ENCODE measurements at regions not wholly inside any gene's neighbourhood (a gene's known extent, or its start where the extent isn't known, plus 50 kb on each side); places are given as distances from the start of the nearest gene placed in this dataset.

DNA sequence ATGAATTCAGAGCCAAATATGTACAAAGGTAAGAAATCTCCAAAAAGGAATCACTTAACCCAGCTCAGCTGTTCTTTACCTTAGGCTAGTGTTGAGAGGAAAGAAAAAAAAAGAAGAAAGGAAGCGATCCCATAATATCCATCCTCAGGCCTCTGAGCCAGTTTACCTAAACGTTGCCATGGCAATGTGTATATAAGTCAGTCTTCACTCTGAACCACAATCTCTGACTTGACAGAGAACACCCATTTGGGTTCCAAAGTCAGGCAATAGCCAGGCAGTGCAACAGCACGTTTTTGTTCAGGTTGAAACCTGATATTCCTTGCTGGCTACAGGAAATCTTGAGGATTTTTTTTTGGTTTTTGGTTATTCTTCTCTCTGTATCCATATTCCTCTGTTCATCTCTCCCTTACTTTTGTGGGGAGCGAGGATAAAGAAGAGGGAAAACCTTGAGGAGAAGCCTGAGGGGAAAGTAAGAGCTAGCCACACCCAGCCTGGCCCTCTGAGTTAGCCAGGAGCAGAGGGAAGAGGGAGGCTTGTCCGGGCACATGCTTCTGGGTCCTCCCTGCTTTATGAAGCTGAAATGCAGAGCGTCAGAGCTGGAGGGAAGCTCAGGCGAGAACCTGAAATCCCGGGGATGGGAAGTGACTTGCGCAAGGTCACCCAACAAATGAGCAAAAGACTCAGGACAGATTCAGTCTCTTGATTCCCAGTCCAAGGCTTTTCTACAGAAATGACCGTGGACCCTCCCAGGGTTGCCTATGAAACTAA lies 152.7 kb downstream of the SOX9 start:
- 70% methylated on average over 10 of the region's 10 CpGs for WGBS (ENCODE audit: low lambda C conversion rate, missing lambda C conversion rate)
- no peak overlapping the region for H3K4me3 ChIP-seq
- TF ChIP-seq EZH2 (IDR thresholded peaks at IDR 0.05; ENCODE audit: borderline replicate concordance) = no peak
- no peak for TF ChIP-seq EZH2phosphoT487 (IDR thresholded peaks at IDR 0.05; ENCODE audit: low read depth, severe bottlenecking, unreplicated experiment)
- TF ChIP-seq, protein P1, sequence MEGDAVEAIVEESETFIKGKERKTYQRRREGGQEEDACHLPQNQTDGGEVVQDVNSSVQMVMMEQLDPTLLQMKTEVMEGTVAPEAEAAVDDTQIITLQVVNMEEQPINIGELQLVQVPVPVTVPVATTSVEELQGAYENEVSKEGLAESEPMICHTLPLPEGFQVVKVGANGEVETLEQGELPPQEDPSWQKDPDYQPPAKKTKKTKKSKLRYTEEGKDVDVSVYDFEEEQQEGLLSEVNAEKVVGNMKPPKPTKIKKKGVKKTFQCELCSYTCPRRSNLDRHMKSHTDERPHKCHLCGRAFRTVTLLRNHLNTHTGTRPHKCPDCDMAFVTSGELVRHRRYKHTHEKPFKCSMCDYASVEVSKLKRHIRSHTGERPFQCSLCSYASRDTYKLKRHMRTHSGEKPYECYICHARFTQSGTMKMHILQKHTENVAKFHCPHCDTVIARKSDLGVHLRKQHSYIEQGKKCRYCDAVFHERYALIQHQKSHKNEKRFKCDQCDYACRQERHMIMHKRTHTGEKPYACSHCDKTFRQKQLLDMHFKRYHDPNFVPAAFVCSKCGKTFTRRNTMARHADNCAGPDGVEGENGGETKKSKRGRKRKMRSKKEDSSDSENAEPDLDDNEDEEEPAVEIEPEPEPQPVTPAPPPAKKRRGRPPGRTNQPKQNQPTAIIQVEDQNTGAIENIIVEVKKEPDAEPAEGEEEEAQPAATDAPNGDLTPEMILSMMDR (IDR thresholded peaks at IDR 0.05; ENCODE audit: poor library complexity) = no peak
- no peak overlapping the region for H3K4me2 ChIP-seq
- H3K79me2 ChIP-seq = no peaks in the 10 kb centered on the region
- no peak overlapping the region for H2AFZ ChIP-seq
- no peaks in the 10 kb centered on the region for H3K9me2 ChIP-seq (replicated peaks; ENCODE audit: insufficient read depth)
- DNase-seq (ENCODE audit: low spot score) = no peak
- no peaks in the 10 kb centered on the region for H3K9me3 ChIP-seq (ENCODE audit: low read depth)
- no peaks in the 10 kb centered on the region for H3K36me3 ChIP-seq (replicated peaks; ENCODE audit: insufficient read depth, low read depth)
- H4K20me1 ChIP-seq (ENCODE audit: insufficient read depth, poor library complexity, severe bottlenecking) = no peaks in the 10 kb centered on the region
- no peaks in the 10 kb centered on the region for H3K27me3 ChIP-seq
- no peak overlapping the region for H3K27ac ChIP-seq
- H3K4me1 ChIP-seq (ENCODE audit: insufficient read depth) = no peaks in the 10 kb centered on the region

DNA sequence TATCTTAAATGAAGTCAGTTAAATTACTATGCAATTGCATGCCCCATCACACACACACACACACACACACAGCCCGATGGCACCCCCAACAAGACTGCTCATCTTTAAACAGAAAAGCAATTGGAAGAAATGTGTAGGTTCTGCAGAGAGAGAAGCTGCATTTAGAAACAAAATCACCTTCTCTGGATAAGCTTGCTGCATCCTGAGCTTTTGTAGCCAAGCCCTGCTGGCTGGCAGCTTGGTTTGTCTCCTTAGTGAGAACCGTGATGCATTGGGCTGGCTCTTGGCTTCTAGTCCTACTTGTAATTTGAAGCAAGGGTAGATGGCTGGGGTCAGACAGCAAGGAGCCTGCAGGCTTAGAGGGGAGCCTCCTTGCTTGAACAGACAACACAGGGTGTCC lies 153.8 kb downstream of the SOX9 start:
- H4K20me1 ChIP-seq (ENCODE audit: insufficient read depth, poor library complexity, severe bottlenecking) = no peaks in the 10 kb centered on the region
- H3K9me2 ChIP-seq (replicated peaks; ENCODE audit: insufficient read depth) = no peaks in the 10 kb centered on the region
- no peaks in the 10 kb centered on the region for H3K4me1 ChIP-seq (ENCODE audit: insufficient read depth)
- no peak for DNase-seq (ENCODE audit: low spot score)
- TF ChIP-seq EZH2 (IDR thresholded peaks at IDR 0.05; ENCODE audit: borderline replicate concordance) (no peak), EZH2phosphoT487 (IDR thresholded peaks at IDR 0.05; ENCODE audit: low read depth, severe bottlenecking, unreplicated experiment) (no peak)
- TF ChIP-seq, protein P1 (IDR thresholded peaks at IDR 0.05; ENCODE audit: poor library complexity) = no peak
- no peaks in the 10 kb centered on the region for H3K36me3 ChIP-seq (replicated peaks; ENCODE audit: insufficient read depth, low read depth)
- 91% methylated on average over 2 of the region's 2 CpGs for WGBS (ENCODE audit: low lambda C conversion rate, missing lambda C conversion rate)
- no peak overlapping the region for H3K27ac ChIP-seq
- H3K27me3 ChIP-seq = no peaks in the 10 kb centered on the region
- no peaks in the 10 kb centered on the region for H3K9me3 ChIP-seq (ENCODE audit: low read depth)
- H2AFZ ChIP-seq = no peak overlapping the region
- H3K4me2 ChIP-seq = no peak overlapping the region
- no peaks in the 10 kb centered on the region for H3K79me2 ChIP-seq
- no peak overlapping the region for H3K4me3 ChIP-seq

- no peaks in the 10 kb centered on the region for H3K9me3 ChIP-seq (ENCODE audit: low read depth)
- H3K9me2 ChIP-seq (replicated peaks; ENCODE audit: insufficient read depth) = no peaks in the 10 kb centered on the region
- DNase-seq (ENCODE audit: low spot score) = no peak
- no peaks in the 10 kb centered on the region for H4K20me1 ChIP-seq (ENCODE audit: insufficient read depth, poor library complexity, severe bottlenecking)
- TF ChIP-seq EZH2phosphoT487 (IDR thresholded peaks at IDR 0.05; ENCODE audit: low read depth, severe bottlenecking, unreplicated experiment) (no peak), EZH2 (IDR thresholded peaks at IDR 0.05; ENCODE audit: borderline replicate concordance) (no peak)
- TF ChIP-seq, protein P1 (IDR thresholded peaks at IDR 0.05; ENCODE audit: poor library complexity) = no peak
- 90% methylated on average over 3 of the region's 3 CpGs for WGBS (ENCODE audit: low lambda C conversion rate, missing lambda C conversion rate)
- H3K4me2 ChIP-seq = no peak overlapping the region
- H3K27ac ChIP-seq = no peak overlapping the region
- H3K36me3 ChIP-seq (replicated peaks; ENCODE audit: insufficient read depth, low read depth) = no peaks in the 10 kb centered on the region
- H3K4me1 ChIP-seq (ENCODE audit: insufficient read depth) = no peaks in the 10 kb centered on the region
- no peaks in the 10 kb centered on the region for H3K27me3 ChIP-seq
- H3K79me2 ChIP-seq = no peaks in the 10 kb centered on the region
- H2AFZ ChIP-seq = no peak overlapping the region
- H3K4me3 ChIP-seq = no peak overlapping the region
These were observed 160.1 kb downstream of the SOX9 start for GRCh38 chr17:72280881-72281280.
